GM18519 (cell line): ENCODE measurements at regions not wholly inside any gene's neighbourhood (a gene's known extent, or its start where the extent isn't known, plus 50 kb on each side); places are given as distances from the start of the nearest gene placed in this dataset.
A peak's percentile ranks its signal among the peaks of the same experiment; 100 is the strongest.

Experiments
- ATAC-seq: cut with Tn5 transposase; IDR thresholded peaks from one replicate; pipeline ENCODE4 v1.9.1; 2021; ENCODE audit warnings: mild to moderate bottlenecking, moderate library complexity; ENCODE audit not compliant: unreplicated experiment, low FRiP score

DNA sequence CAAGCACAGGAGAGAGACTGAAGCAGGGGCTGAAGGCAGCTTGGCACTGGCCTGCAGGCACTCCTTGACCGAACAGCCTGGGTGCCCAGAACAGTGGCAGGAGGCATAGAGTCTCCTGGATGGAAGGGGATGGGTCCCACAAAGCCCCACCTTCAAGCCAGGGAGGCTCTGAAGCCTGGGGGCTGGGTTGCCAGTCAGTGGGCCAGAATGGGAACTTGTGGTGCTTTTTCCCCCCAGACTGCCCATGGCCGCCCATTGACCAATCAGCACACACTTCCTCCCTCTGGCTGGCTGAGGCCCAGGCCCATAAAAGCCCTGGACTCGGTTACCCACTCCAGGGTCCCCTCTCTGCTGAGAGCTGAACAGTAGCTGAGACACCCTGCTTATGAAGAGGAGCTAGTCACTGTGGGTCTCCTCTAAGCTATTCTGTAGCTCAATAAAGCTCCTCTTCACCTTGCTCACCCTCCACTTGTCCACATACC lies 109.6 kb downstream of the ELAPOR2 start:
- ATAC-seq: no peak

DNA sequence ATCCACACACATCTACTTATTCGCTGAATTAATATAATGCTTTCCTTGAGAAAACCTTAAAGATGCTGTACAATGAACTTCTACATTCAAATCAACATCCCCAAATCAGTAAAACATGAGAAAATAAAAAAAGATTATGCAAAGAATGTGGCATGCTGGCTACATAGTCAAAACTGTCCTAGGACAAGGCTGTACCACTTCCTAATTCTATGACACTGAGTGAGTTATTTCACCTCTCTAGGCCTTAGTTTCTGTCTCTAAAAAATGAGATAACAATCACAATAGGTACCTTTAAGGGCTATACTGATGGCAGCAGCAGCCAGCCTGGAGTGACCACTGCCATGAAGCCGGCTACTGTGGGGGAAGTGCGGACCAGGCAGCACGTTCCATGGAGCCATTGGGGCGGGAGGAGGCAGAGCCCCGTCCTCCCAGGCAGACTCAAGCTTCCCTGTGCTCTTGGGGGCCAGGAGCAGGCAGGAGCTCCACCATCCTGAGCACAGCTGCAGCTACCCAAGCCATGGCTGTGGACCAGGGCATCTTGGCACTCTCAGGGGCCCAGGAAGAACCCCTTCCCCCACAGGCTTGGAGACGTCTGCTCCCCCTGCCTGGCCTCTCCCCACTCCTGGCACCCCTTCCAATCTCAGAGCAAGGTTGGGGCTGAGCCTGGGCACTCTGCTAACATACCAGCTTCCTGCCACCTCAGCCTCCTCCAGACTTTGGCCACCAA lies 110.2 kb downstream of the ELAPOR2 start:
- ATAC-seq: peak; percentile 99

DNA sequence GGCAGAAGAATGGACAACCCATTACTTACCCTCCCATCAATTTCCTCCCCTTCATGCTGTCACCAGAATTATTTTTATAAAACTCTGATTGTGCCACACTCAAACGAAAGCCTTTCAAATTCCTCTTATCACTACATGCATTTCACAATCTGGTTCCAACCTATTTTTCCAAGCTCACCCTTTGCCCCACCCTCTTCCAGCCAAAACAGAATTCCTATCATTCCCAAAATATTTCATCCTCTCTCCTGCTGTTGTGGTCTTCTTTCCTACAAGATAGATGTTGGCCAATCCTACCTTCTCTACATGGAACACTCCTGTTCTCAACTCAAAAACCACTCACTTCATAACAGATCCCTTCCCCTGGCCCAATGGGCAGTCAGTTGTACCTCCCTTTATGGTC lies 111.5 kb downstream of the ELAPOR2 start:
- no peak for ATAC-seq

DNA sequence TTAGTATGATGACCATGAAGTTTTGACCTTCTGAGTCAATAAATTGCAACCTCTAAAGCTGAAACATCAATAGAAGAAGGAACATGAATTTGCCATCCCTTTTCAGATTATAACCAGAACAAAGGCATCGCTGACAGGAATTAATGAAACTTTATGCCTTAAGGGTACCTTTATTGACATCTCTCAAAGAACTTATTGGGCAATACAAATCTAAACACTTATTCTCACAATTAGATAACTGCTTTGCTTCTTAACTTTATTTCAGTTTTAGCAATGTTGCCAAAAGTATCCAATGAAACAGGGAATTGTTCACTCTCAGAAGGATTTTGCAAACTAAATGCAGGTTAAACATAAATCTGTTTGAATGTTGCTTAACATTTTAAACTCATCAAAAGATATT lies 116.0 kb downstream of the ELAPOR2 start:
- no peak for ATAC-seq

DNA sequence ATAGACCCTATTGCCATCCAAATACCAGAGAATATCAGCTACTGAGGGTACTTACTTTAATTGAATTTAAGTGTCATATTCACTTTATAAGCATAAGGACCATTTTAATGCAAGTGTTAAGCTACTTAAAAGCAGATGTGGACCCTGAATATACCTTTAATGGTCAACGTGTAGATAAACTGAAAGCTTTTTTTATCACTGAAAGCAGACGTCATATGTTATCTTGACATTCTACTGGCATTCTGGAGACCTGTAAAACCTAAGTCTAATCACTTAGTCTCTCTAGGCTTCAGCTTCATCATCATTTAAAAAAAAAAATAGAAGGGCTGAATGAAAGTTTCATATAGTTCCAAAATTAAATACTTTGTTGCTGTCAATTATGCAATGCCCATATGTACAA lies 116.5 kb downstream of the ELAPOR2 start:
- ATAC-seq: no peak

DNA sequence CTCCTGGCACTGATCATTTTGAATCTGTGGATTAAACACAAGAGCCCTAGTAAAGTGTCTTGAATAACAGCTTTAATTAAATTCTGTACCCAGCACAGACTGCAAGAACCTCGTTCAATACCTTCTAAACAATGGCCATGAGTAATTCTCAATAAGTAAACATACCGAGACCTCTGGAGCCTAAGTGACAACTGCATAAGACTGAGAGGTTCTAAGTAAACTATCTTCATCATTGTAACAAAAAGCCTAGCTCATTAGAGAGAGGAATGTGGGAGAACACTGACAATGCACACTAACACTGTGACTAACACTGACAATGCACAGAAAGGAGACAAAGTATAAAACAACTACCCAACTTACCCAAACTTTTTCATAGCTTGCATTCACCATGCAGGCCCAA lies 117.4 kb downstream of the ELAPOR2 start:
- no peak for ATAC-seq

DNA sequence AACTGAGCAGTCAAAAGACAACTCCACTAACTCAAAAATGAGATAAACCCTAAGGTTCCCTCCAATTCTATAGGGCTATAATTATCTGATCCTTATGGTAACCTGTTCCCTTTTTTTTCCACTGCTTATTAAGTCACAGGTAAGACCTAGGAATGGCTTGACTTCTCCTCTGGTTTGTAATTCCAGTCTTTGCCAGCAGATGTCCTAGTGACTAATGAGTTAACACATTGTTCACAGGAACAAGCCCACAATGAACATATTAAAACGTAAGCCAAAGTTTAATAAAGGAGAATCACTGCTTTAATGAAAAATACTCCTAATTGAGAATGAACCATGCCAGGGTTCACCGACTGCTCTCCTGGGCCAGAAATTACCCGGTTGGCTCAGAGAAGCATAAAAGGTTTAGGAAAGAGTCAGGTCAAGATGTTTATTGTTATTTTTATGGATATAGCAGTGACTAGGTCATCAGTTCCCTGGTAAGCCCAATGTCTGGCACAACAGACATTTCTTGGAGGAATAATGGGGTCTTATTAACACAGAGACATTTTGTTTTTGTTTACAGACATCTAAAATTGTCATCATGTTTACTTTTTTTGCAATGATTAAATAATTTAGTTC lies 120.1 kb downstream of the ELAPOR2 start:
- peak; percentile 76 for ATAC-seq

DNA sequence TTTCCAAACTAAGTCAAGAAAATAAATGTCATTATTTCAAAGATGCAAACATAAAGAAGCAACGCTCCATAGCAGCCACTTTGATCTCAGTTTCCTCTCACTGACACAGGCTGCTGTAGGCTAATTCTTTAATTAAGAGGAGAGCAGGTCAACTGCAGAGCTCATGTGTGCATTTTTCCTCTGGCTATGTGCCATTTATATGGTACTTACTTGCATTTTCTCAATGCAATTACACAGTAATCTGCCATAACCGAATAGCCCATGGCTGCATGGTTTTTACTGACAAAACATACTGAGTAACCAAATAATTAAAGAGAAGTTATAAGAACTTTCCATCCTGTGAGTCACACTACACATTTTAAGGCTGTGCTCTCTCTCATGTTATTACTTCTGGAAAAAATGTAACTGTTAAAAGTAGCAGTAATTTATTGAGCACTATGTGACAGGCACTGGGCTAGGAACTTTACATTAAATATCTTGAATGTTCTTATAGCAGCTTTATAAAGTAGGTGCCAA lies 122.0 kb downstream of the ELAPOR2 start:
- no peak for ATAC-seq

DNA sequence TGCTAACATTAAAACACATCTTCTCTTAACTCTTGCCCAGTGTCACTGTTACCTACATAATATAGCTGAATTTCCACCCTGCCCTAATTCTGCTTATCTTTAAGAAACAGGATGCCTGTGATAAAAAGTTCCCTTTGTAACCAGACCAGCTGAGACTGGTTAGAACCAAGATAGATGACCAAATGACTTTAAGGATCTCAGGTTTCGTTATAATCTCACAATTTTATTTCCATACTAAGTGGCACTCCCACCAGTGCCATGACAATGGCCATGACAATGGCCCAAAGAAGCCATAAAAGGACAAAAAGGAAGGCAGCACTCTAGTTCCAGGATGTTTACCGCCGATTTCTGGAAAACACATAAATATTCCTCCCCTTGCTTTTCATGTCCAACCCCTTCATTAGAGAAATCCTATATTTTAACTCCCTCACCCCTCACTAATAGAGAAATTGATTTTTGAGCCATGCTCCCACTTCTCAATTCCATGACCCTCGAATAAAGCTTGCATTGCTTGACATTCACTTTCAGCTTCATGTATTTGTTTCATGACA lies 126.1 kb downstream of the ELAPOR2 start:
- no peak for ATAC-seq

DNA sequence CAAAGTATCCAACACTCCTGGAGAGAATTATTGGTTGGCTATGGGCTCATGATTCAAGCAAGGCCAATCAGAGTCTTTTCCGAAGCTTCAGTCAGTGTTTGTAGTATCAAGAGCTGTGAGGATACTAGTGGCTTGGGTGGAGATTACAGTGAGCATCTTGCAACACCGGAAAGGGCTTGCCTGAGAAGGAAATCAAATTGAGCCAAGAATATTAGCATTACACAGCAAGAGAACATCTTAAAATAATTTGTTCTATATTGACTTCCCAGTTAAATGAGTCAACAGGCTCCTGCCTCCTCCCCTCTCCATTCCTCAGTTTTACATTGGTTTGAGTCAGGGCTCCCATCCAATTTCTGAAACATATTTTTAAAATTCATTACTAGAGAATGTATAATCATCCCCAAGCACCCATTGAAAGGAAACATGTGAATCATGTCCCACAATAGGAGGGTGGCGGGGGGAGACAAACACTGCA lies 127.4 kb downstream of the ELAPOR2 start:
- no peak for ATAC-seq

DNA sequence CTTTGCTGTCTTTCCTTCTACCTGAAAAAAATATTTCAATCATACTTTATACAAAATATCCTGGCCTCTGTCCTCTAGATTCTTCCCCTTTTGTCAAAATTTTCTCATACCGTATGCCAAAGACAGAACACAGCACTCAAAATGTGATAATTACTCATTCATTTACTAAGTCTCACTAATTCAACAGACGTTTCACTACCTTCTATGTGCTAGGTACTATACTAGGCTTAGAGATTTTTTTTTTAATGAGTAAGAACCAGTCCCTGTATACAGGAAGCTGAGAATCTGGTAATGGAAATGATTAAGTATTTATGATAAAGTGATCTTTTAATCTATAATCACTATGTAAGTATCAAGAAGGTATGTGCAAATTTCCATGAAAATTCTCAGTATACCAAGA lies 128.0 kb downstream of the ELAPOR2 start:
- ATAC-seq: peak; percentile 48

DNA sequence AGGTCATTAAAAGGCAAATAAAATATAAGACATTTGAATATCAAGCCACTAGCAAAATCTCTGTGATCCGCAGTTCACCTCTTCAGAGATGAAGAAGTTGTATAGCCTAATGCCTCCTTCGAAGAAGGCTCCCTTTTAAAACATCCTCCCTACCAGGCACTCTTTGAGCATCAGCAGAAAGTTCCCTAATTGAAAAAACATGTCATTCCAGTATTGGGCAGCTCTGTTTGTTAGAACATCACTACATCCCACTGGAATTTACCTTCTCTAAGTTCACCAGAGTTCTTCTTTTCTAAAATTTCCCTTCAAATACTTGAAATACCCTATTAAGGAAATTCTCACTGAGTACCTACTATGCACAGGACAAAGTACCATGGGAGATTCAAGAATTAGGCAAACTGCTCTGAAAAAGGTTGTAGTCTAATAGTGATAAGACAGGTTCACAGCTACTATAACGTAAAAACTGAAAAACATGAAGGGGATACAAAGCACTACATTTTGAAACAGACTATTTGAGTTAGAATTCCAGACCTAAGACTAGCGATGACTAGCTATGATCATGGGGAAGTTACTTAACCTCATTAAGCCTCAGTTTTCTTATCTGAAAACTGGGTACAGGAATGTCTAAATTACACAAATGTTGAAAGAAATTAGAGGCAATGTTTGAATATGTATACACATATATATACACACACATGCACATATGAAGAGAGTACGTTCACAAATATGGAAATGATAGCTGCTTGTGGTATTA lies 128.7 kb downstream of the ELAPOR2 start:
- ATAC-seq: no peak

DNA sequence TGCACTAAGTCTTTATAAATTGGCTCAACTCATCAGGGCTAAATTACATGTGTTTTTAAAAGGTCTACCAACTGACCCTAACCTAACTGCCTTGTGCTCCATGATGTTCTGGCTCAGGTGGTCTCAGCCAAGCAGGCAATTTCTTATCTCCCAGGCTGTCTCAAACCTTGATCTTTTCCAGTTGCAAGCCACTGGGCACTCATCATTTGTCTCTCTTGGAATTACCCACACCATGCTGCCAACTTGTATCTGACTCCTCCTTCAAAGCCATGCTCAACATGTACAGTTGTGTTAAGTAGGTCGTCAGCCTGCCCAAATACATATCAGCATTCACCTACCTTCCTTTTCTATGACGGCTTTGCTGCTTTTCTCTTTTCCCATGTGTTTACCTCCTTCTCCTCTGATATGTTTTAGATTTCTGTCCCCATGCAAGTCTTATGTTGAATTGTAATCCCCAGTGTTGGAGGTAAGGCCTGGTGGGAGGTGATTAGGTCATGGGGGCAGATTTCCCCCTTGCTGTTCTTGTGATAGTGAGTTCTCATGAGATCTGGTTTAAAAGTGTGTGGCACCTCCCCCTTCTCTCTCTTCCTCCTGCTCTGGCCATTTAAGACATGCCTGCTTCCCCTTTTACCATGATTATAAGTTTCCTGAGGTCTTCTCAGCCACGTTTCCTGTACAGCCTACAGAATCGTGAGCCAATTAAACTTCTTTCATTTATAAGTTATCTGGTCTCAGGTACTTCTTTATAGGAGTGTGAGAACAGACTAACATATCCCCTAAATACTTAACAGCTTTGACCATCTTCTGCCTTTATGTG lies 130.0 kb downstream of the ELAPOR2 start:
- ATAC-seq: no peak

DNA sequence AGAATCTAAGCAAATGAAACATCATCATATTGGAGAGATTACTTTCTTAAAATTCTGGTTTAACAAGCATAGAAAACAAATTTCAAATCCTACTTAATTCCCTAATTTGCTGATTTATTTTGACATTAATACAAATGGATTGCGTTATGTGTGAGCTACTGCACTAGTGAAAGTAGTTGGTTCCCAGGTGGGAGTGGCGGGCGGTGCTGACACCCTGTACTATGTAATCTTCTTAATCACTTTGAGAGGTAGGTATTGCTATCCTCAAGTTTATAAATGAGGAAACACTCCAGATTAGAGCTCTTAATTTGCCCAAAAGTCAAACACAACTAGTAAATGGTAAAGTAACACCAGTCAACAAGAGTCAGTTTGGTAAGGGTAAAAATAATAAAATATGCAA lies 131.1 kb downstream of the ELAPOR2 start:
- no peak for ATAC-seq

DNA sequence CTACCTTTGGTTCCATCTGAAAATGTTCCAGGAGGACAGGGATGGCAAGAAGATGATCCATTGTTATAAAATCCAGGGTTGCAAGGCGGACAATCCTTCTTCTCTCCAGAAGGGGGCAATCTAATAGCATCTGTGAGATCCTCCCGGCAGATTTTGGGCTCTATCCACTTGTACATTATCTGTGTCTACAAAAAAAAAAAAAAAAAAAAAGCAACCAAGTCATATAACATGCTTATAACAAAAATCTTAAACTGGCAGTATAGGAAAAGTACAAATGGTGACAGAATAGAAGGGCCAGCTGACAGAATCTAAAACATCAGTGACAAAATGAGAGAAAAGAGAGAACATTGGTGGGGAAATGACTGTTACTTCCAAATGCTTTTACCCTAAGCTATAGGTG lies 132.7 kb downstream of the ELAPOR2 start:
- peak; percentile 33 for ATAC-seq

DNA sequence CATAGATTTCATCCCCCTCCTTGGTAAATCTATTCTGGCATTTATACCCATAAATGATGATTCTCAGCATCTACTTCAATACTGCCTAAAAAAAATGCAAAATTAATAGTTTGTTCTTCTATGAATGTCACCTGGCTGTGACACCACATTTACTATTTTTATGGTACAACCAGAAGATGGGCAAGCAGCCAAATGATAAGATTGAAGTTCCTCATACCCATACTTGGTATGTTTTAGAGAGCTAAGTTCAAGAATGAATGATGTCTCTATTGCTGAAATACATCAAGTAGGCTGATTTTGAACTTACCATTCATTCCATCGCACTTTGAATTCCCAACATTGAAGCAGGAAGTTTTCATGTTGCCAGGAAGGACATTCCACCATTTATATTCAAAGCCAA lies 134.2 kb downstream of the ELAPOR2 start:
- no peak for ATAC-seq

DNA sequence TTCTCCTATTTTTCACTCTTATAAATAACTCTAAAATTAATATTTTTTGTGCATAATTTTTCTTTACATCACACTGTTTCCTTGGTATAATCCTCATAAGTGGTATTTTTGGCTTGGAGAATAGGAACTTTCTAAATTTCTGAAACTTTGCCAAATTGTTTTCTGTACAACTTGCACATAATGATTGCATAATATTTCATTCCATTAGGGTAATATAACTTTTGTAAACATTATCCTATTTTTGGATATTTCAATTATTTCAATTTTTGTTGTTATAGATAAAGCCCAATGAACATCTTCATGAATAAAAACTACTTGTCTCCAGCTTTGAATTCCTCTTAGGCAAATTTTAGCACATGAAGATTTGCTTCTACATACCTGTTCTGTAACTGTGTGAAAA lies 135.9 kb downstream of the ELAPOR2 start:
- ATAC-seq: no peak

DNA sequence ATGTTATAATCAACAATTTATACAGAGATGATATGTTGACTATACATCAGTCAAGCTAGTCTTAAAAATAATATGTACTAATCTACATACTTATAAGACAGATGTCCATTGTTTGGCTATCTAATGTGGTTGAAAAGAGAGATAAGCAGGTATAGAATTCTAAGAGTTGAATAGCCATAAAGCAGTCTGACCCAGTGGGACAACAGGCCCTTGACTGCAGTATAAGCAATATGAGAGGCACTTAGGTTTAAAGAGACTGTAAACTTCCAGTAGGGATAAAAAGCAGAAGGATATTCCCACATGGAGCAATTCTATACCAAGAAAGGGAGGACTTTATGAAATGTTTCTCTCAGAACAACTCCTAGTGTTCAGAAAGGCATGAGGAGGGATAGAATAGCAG lies 139.3 kb downstream of the ELAPOR2 start:
- ATAC-seq: no peak

DNA sequence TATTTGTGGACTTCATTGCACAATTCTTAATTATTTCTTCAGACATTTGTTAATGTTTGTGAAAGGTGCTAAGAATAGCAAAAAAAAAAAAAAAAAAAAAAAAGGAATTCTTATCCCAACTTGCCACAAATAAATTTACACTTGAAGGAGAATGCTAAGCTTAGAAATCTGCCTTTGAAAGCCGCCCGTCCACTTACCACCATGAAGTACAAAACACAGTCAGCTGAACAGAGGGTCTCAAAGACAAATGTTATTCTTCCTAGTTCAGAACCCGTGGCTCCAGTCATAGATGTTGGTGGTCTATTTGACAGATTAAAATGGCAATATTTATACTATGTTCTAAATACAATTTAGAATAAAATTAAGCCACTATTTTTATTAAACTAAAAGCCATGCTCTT lies 141.2 kb downstream of the ELAPOR2 start:
- ATAC-seq: no peak

DNA sequence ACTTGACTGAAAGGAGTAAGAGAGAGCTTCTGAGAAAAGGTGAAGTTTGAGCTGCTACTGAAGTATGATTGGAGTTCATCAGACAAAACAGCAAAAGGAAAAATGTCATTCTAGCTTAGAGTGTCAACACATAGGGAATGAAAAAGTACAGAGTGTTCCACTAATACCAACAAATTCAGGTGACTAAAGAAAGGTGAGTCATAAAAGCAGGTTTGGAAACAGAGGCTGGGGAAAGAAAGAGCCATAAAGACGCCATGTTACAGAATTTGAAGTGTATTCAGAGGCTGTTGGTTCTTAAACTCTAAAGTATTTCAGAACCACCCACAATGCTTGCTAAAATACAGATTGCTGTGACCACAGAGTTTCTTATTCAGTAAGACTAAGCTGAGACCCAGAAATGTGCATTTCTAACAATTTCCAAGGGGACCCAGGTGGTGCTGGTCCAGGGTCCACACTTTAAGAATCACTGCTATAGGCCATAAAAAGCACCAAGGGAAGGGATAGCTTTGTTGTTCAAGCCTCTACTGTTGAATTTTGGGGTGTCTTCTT lies 143.1 kb downstream of the ELAPOR2 start:
- no peak for ATAC-seq
